ENCODE measurements at regions not wholly inside any gene's neighbourhood (a gene's known extent, or its start where the extent isn't known, plus 50 kb on each side); places are given as distances from the start of the nearest gene placed in this dataset.

DNA sequence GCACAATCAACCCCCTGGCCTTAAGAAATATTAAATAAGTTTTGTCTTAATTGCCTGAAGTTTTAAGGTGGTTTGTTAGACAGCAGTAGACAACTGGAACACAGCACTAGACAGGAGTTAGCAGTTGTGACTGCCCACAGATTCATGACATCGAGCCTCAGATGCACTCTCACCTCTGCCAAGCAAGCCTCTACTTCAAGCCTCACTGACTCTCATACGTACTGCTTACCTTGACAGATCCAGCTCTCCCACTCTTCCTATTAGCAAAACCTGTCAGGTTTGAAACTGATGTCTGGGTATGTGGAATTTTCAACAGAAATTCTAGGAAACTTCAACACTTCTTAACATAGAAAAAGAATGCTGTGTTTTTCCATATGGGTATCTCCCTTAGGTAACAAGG is 382.9 kb upstream of the DPH6 start:
- Mint-ChIP-seq H3K27ac (no peak overlapping the region), H3K27me3 (ENCODE audit: low read depth) (no peaks in the 10 kb centered on the region; the same call in 1 of the 2 replicates), H3K4me3 (no peak overlapping the region), H3K4me1 (no peaks in the 10 kb centered on the region), H3K9me3 (no peaks in the 10 kb centered on the region), H3K36me3 (ENCODE audit: insufficient read depth in 1 of 3, low read depth in 3 of 3) (no peaks in the 10 kb centered on the region)
- TF ChIP-seq, protein P1, sequence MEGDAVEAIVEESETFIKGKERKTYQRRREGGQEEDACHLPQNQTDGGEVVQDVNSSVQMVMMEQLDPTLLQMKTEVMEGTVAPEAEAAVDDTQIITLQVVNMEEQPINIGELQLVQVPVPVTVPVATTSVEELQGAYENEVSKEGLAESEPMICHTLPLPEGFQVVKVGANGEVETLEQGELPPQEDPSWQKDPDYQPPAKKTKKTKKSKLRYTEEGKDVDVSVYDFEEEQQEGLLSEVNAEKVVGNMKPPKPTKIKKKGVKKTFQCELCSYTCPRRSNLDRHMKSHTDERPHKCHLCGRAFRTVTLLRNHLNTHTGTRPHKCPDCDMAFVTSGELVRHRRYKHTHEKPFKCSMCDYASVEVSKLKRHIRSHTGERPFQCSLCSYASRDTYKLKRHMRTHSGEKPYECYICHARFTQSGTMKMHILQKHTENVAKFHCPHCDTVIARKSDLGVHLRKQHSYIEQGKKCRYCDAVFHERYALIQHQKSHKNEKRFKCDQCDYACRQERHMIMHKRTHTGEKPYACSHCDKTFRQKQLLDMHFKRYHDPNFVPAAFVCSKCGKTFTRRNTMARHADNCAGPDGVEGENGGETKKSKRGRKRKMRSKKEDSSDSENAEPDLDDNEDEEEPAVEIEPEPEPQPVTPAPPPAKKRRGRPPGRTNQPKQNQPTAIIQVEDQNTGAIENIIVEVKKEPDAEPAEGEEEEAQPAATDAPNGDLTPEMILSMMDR (conservative IDR thresholded peaks at IDR 0.05), result no peak
- Histone ChIP-seq H3K4me2 (ENCODE audit: insufficient read depth, insufficient read length, low read length) (no peak overlapping the region), H4K5ac (ENCODE audit: insufficient read length, low read depth, low read length) (no peak overlapping the region), H2BK20ac (ENCODE audit: low read depth, low read length, poor library complexity, severe bottlenecking) (no peak overlapping the region), H3K23me2 (ENCODE audit: insufficient read length, low read depth, low read length, poor library complexity, severe bottlenecking) (no peaks in the 10 kb centered on the region), H3K9ac (ENCODE audit: extremely low read depth, insufficient read length, low read length) (no peak overlapping the region), H2AK5ac (ENCODE audit: insufficient read length, low read length) (no peak overlapping the region), H3K4me1 (ENCODE audit: insufficient read depth, low read length) (no peaks in the 10 kb centered on the region), H3T11ph (ENCODE audit: low read length) (no peak overlapping the region), H3K14ac (ENCODE audit: insufficient read depth, low read length) (no peak overlapping the region), H3K27ac (ENCODE audit: insufficient read length, low read depth, low read length) (no peak overlapping the region), H3K18ac (ENCODE audit: insufficient read length, low read depth, low read length) (no peak overlapping the region), H2BK12ac (ENCODE audit: insufficient read length, low read depth, low read length) (no peak overlapping the region), H3K56ac (ENCODE audit: insufficient read length, low read depth, low read length) (no peak overlapping the region), H3K79me1 (ENCODE audit: insufficient read depth, low read depth, low read length, poor library complexity, severe bottlenecking) (no peaks in the 10 kb centered on the region), H2BK15ac (ENCODE audit: low read depth, low read length) (no peak overlapping the region), H4K91ac (ENCODE audit: insufficient read length, low read depth, low read length) (no peak overlapping the region), H2BK5ac (ENCODE audit: insufficient read length, low read length) (no peak overlapping the region), H2AFZ (ENCODE audit: low read length) (no peak overlapping the region), H3K4ac (ENCODE audit: low read depth, low read length) (no peak overlapping the region), H3K9me3 (ENCODE audit: control insufficient read depth, low read depth, low read length) (no peaks in the 10 kb centered on the region), H3K79me2 (ENCODE audit: insufficient read depth, low read length) (no peaks in the 10 kb centered on the region), H2BK120ac (ENCODE audit: low read depth, low read length, poor library complexity, severe bottlenecking) (no peak overlapping the region), H4K20me1 (ENCODE audit: control insufficient read depth, insufficient read depth, insufficient read length) (no peaks in the 10 kb centered on the region), H4K8ac (replicated peaks; ENCODE audit: insufficient read length, low read depth, low read length) (no peak overlapping the region), H3K27me3 (ENCODE audit: insufficient read depth, low read length) (no peaks in the 10 kb centered on the region), H3K23ac (ENCODE audit: insufficient read length, low read depth, low read length) (no peak overlapping the region)
- DNase-seq, result no peak
- WGBS (ENCODE audit: extremely low coverage, insufficient read length, low lambda C conversion rate), result no CpG with 5 or more reads among the region's 2 CpGs

All from H9 (cell line).